ENCODE measurements at regions not wholly inside any gene's neighbourhood (a gene's known extent, or its start where the extent isn't known, plus 50 kb on each side); places are given as distances from the start of the nearest gene placed in this dataset.

- no TSS peak for BruUV-seq (replicated peaks)
- Histone ChIP-seq H3K4me1 (ENCODE audit: control insufficient read depth in 1 of 2, insufficient read depth in 2 of 2, low read length in 2 of 2) (no peaks in the 10 kb centered on the region), H3K79me2 (ENCODE audit: insufficient read depth, low read length) (no peaks in the 10 kb centered on the region), H3K27ac (ENCODE audit: low read depth, low read length) (no peak overlapping the region), H3K36me3 (ENCODE audit: control insufficient read depth in 1 of 2, insufficient read depth in 2 of 2, low read length in 2 of 2) (no peaks in the 10 kb centered on the region), H3K27me3 (ENCODE audit: insufficient read depth, low read length) (peaks cover 23% of the 10 kb centered on the region), H3K9me3 (ENCODE audit: control insufficient read depth in 1 of 2, insufficient read depth in 1 of 2, low read depth in 1 of 2, low read length in 2 of 2) (no peaks in the 10 kb centered on the region), H3K9ac (ENCODE audit: low read length) (no peak overlapping the region), H3K9me2 (ENCODE audit: insufficient read depth) (no peaks in the 10 kb centered on the region), H4K20me1 (ENCODE audit: insufficient read depth) (no peaks in the 10 kb centered on the region), H2AFZ (ENCODE audit: low read depth, low read length, poor library complexity, severe bottlenecking) (no peak overlapping the region), H3K4me2 (ENCODE audit: low read length) (no peak overlapping the region), H3K4me3 (replicated peaks in 1 of 2; ENCODE audit: low read depth in 1 of 2, low read length in 2 of 2) (no peak overlapping the region)
- DNase-seq (ENCODE audit: low read depth, low spot score) (no peak), ATAC-seq (no peak)
- POLR2A ChIA-PET: no interaction called here
- TF ChIP-seq CEBPB (IDR thresholded peaks at IDR 0.05; ENCODE audit: low read depth) (no peak), EZH2 (IDR thresholded peaks at IDR 0.05) (no peak), FOSL1 (IDR thresholded peaks at IDR 0.05; ENCODE audit: low read depth) (no peak), POLR2A (IDR thresholded peaks at IDR 0.05; ENCODE audit: borderline replicate concordance, extremely low read depth, insufficient read depth, insufficient read length) (no peak), ZBTB33 (IDR thresholded peaks at IDR 0.05; ENCODE audit: extremely low read depth, insufficient replicate concordance, low read length) (no peak), POLR2AphosphoS5 (IDR thresholded peaks at IDR 0.05; ENCODE audit: low read depth, low read length) (no peak), ZNF274 (IDR thresholded peaks at IDR 0.05; ENCODE audit: low read depth, low read length) (no peak), EZH2phosphoT487 (IDR thresholded peaks at IDR 0.05; ENCODE audit: borderline replicate concordance) (no peak)
- RAD21 ChIA-PET (ENCODE audit: low non-redundant PET in 1 of 2, low total read pairs in 2 of 2, uncharacterized antibody in 2 of 2, unreplicated experiment in 2 of 2): no interaction called here
- intact Hi-C loops (cut with micrococcal nuclease): no loop called here
- CTCF ChIA-PET: no interaction called here
These were observed 209.3 kb upstream of the PDE1C start for GRCh38 chr7:32279500-32279899.

Measured in HCT116 (cell line).